ENCODE measurements at regions not wholly inside any gene's neighbourhood (a gene's known extent, or its start where the extent isn't known, plus 50 kb on each side); places are given as distances from the start of the nearest gene placed in this dataset.
"Not testable (repeated sequence)": the region's sequence is repeated elsewhere in the genome, so short reads cannot be mapped to it uniquely, and the experiment has no call there.

DNA sequence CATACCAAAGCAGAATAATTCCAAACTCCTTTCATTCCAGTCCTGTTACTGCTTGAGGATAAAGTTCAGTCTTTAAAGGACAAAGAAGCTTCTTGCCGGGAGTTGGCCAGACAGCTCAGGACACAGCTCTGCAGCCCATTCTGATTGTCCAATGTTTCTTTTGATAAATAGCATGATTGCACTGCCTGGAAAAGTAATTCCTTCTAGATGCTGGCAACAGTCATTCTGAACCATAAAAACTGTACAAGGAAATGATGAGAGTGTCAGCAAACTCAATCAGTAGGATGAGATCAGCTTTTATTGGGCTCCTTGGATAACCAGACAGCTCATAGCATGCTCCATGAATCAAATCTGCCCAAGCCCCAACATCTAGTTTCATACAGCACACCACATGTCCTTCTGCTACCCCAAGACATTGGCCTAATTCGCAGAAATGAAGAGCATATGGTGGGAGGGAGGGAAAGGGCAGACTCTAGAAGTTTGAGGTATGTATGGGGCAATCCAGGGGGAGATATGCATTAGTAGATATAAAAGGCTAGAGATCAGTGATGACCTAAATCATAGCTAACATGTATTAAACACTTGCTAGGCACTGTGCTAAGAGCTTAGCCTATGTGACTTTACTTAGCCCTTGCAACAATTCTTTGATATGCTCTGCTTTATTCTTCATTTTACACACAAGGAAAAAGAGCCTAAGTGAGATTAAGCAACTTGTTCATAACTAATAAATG lies 219.9 kb upstream of the NREP start:
- no peak for DNase-seq (ENCODE audit: low read depth)

GRCh38 chr5:111975133-111975532 lies 218.1 kb upstream of the NREP start:
- no peak for DNase-seq (ENCODE audit: low read depth)

DNA sequence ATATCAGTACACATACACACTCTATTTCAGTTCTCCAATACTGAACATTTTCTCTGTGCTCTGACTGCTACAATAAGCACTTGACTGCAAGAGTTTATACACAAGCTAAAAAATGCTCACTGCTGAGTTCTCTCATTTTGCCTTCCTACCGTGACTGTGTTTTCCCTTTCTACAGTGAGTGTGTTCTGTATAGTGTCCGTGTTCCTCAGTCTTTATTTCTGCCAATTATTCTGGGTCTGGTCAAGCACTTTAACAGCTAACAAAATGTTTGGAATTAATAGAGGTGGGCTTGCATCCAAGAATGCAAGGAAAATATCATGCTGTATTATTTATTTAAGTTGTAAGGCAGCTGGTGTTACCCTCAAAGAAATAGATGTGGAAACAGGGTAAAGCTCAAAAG lies 217.0 kb upstream of the NREP start:
- DNase-seq (ENCODE audit: low read depth) = no peak

DNA sequence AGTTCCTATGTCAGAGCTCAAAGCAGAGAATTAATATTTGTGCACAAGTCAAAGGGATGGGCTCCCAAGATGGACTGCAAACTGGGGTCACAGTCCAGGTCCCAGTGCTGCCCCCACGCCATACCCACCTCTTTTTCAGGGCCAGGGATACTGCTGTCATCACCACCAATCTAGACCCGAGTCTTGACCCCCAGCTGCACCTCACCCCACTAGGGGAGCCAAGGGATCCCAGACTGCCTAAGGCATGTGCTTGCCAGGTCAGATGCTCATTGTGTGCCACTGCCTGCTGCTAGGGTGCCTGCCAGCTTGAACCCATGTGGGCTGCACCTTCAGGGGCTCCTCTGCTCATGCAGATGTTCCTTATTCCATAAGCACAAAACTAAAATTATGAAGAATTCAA lies 215.6 kb upstream of the NREP start:
- DNase-seq (ENCODE audit: low read depth) = no peak

- DNase-seq (ENCODE audit: low read depth) = no peak
Measured at GRCh38 chr5:111972080-111972479, 215.1 kb upstream of the NREP start.

GRCh38 chr5:111968459-111968858 lies 211.5 kb upstream of the NREP start:
- no peak for DNase-seq (ENCODE audit: low read depth)

- no peak for DNase-seq (ENCODE audit: low read depth)
Measured at GRCh38 chr5:111967463-111967862, 210.5 kb upstream of the NREP start.

- DNase-seq (ENCODE audit: low read depth) = no peak
Measured at GRCh38 chr5:111966290-111966689, 209.3 kb upstream of the NREP start.

- no peak for DNase-seq (ENCODE audit: low read depth)
Measured at GRCh38 chr5:111963555-111963954, 206.6 kb upstream of the NREP start.

- DNase-seq (ENCODE audit: low read depth) = no peak
Measured at GRCh38 chr5:111962906-111963305, 205.9 kb upstream of the NREP start.

- DNase-seq (ENCODE audit: low read depth) = no peak
Measured at GRCh38 chr5:111961862-111962261, 204.9 kb upstream of the NREP start.

DNA sequence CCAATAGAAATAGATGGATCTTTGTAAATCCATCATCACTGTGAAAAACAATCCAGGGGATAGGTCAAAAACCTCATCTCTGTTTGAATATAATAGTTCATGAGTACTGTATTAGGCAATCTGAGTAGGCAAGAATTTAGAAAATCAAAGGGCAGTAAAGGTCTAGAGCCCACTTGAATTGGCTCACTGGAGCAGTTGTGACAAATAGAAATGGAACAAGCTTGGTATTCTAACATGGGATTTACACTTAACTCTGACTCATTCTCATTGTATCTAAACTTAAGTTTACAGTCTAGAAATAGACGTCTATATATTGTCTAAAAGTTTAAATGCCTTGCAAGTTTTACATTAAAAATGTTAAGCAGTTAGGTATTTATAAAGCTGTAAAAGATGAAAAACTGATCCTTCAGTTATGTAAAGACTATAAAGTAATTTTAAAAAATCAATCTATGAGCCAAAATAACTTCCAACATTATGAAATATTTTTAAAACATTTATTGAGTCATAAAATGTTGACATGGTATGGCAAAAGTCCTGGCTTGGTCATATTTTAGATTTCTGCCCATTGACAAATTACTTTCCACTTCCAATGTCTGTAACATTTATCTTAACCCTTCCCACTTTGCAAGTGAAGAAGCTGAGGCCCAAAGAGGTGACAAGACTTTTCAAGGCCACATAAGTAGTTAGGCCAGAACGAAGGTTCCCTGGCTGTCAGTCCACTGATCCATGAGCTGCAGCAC lies 203.7 kb upstream of the NREP start:
- DNase-seq (ENCODE audit: low read depth) = peak; percentile 65

GRCh38 chr5:111958851-111959250 lies 201.9 kb upstream of the NREP start:
- DNase-seq (ENCODE audit: low read depth) = no peak

- not testable (repeated sequence) for DNase-seq (ENCODE audit: low read depth)
Measured at GRCh38 chr5:111956765-111957164, 199.8 kb upstream of the NREP start.

DNA sequence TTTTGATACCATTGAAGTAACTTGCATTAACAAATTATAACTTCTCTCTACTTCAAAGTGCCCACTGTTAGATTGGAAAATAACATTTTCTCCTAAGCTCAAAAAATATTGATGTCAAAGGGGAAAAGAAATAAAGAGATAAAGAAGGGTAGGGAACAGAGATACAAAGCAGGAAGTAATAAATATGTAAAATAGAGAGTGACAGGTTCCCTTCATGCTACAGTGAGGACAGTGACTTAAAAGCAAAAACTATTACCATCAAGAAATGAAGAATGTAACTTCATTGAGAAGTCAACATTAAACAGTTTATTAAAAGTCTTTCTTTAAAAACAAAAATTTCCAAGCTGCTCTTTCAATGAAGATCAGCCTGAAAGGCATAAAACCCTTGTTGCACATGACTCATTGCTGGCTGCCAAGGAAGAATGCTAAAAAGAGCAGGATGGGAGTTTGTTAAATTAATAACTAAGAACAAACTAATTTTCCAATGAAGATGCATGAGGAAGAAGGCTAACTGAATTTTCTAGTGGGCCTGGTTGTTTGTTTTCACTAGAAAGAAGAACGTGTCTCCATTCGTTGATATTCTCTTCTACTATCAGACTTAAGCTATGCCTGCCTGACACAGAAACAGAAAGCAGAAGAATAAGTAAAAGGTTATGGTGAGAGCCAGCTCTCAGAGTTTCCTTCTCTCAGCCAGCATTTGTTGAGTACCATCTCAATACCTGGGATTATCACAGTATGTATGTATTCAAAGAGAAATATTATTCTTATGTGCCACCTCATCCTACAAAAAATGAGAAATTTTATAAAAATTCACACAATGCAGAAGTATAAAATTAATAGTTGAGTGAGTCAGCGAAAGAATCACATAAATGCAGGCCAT lies 197.8 kb upstream of the NREP start:
- DNase-seq (ENCODE audit: low read depth) = peak; percentile 52

GRCh38 chr5:111953351-111954127 lies 196.5 kb upstream of the NREP start:
- DNase-seq (ENCODE audit: low read depth) = peak; percentile 90

DNA sequence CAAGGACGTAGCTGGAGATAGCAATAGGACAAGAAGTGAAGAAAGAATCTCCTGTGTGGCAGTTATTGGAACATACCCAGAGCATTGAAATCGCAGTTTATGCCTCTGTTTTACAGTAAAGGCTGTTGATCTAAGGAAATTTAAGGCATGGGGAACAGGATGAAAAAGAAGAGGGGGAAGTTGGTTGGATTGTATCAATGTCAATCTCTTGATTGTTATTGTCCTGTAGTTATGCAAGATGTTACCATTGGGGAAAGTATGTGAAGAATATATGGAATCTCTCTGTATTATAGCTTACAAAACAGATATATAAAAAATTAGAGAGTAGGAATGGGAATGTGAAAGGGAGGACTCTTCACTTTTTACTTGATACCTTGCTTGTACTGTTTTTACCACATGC lies 195.6 kb upstream of the NREP start:
- DNase-seq (ENCODE audit: low read depth) = no peak

- peak; percentile 90 for DNase-seq (ENCODE audit: low read depth)
Measured at GRCh38 chr5:111950660-111951059, 193.7 kb upstream of the NREP start.

- peak; percentile 94 for DNase-seq (ENCODE audit: low read depth)
Measured at GRCh38 chr5:111948092-111948841, 191.3 kb upstream of the NREP start.

GRCh38 chr5:111946556-111946955 lies 189.6 kb upstream of the NREP start:
- no peak for DNase-seq (ENCODE audit: low read depth)

DNA sequence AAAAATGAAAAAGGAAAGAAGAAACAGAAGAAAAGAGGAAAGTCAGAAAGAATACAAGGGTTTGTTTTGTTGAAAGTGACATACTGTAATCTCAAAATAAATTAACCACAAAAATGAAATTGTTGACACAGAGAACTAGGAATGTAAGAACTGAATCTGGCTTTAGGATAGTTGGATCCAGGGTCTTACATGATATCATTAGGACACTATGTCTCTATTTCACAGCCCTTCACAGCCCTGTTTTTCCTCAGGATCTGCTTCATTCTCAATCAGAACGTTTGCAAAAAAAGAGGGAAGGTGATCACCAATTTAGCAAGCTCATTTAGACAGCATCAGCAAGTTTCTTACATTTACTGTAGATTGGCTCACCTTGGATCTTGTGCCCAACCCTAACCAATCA lies 188.5 kb upstream of the NREP start:
- peak; percentile 43 for DNase-seq (ENCODE audit: low read depth)
